SK-N-SH (cell line): ENCODE measurements at regions not wholly inside any gene's neighbourhood (a gene's known extent, or its start where the extent isn't known, plus 50 kb on each side); places are given as distances from the start of the nearest gene placed in this dataset.

ENCODE experiments used
- CTCF ChIP-seq: fragments of 200-600 bp; sonication (generic); IDR thresholded peaks from 2 replicates; pipeline ENCODE4 v1.6.1; 2017; ENCODE audit warnings: antibody characterized with exemption, mild to moderate bottlenecking, moderate library complexity
- EP300 ChIP-seq, 2 experiments: IDR thresholded peaks; 2 replicates each; pipeline versions ENCODE4 v1.4.0 to v1.6.1; 2012; ENCODE audit warnings: borderline replicate concordance in 1 of 2, low read depth in 1 of 2, low read length in 1 of 2
- FOSL2 ChIP-seq: IDR thresholded peaks from 2 replicates; pipeline ENCODE4 v1.4.0; 2012; ENCODE audit warnings: low read depth, mild to moderate bottlenecking, moderate library complexity, borderline replicate concordance
- FOXJ3 ChIP-seq: sonication (generic); formaldehyde crosslinking; IDR thresholded peaks from 2 replicates; pipeline ENCODE4 v1.5.1; 2020; ENCODE audit warnings: mild to moderate bottlenecking, missing genetic modification reagents
- FOXM1 ChIP-seq: IDR thresholded peaks from 2 replicates; pipeline ENCODE4 v1.4.0; 2012; ENCODE audit warnings: low read depth, mild to moderate bottlenecking
- GABPA ChIP-seq: IDR thresholded peaks from 2 replicates; pipeline ENCODE4 v1.4.0; 2012; ENCODE audit warnings: low read depth, mild to moderate bottlenecking
- MXI1 ChIP-seq: IDR thresholded peaks from 2 replicates; pipeline ENCODE4 v1.6.1; 2012; ENCODE audit warnings: mild to moderate bottlenecking, low read depth, low read length, improper control_type of control experiment
- NFIC ChIP-seq: IDR thresholded peaks from 2 replicates; pipeline ENCODE4 v1.4.0; 2012; ENCODE audit warnings: borderline replicate concordance
- PBX3 ChIP-seq: IDR thresholded peaks from 2 replicates; pipeline ENCODE4; 2012
- RFX5 ChIP-seq: IDR thresholded peaks from 2 replicates; pipeline ENCODE4 v1.6.1; 2012; ENCODE audit warnings: mild to moderate bottlenecking, improper control_type of control experiment, low read length
- RXRA ChIP-seq: IDR thresholded peaks from 2 replicates; pipeline ENCODE4 v1.4.0; 2012; ENCODE audit warnings: low read depth, mild to moderate bottlenecking, borderline replicate concordance
- SMC3 ChIP-seq: IDR thresholded peaks from 2 replicates; pipeline ENCODE4 v1.6.1; 2012; ENCODE audit warnings: low read depth, low read length, improper control_type of control experiment
- TAF1 ChIP-seq: IDR thresholded peaks from 2 replicates; pipeline ENCODE4 v1.6.1; 2012; ENCODE audit warnings: low read depth, mild to moderate bottlenecking, low read length, moderate library complexity, borderline replicate concordance
- TCF12 ChIP-seq: IDR thresholded peaks from 2 replicates; pipeline ENCODE4 v1.4.0; 2012
- USF2 ChIP-seq: fragments of 150-350 bp; IDR thresholded peaks from 2 replicates; pipeline ENCODE4 v1.6.1; 2017; ENCODE audit warnings: antibody characterized with exemption, low read length, low read depth, borderline replicate concordance
- ZBTB33 ChIP-seq: IDR thresholded peaks from 2 replicates; pipeline ENCODE4 v1.4.0; 2012; ENCODE audit warnings: low read depth, borderline replicate concordance

- TF ChIP-seq FOXM1 (peak; percentile 23; the same call in 1 of the 2 replicates), GABPA (no peak), PBX3 (peak; percentile 86), ZBTB33 (0 out of 2 replicates have a peak, but pooled peaks have one; percentile 61), USF2 (no peak), FOXJ3 (CRISPR knock-in tag) (peak; percentile 86), EP300 (IDR thresholded peaks at IDR 0.05; ENCODE audit: borderline replicate concordance in 1 of 2, low read depth in 1 of 2, low read length in 1 of 2) (peak; percentile 87 to 96), TCF12 (peak; percentile 94), TAF1 (no peak), RXRA (peak; percentile 89), CTCF (no peak), MXI1 (peak; percentile 61; the same call in 1 of the 2 replicates), RFX5 (no peak; the same call in 1 of the 2 replicates), FOSL2 (peak; percentile 19; the same call in 1 of the 2 replicates), SMC3 (peak; percentile 37; the same call in 1 of the 2 replicates), NFIC (peak; percentile 98)
- TF ChIP-seq, all 33 proteins: peak for 23
These were observed 297.4 kb upstream of the ZNF608 start (continued) for GRCh38 chr5:125043781-125044391.
